ENCODE measurements at regions not wholly inside any gene's neighbourhood (a gene's known extent, or its start where the extent isn't known, plus 50 kb on each side); places are given as distances from the start of the nearest gene placed in this dataset.

- Histone ChIP-seq H4K20me1 (ENCODE audit: control insufficient read depth, insufficient read depth, insufficient read length) (no peaks in the 10 kb centered on the region), H2AFZ (ENCODE audit: low read length) (no peak overlapping the region), H2BK5ac (ENCODE audit: insufficient read length, low read length) (no peak overlapping the region), H3K56ac (ENCODE audit: insufficient read length, low read depth, low read length) (no peak overlapping the region), H4K8ac (replicated peaks; ENCODE audit: insufficient read length, low read depth, low read length) (no peak overlapping the region), H2BK15ac (ENCODE audit: low read depth, low read length) (no peak overlapping the region), H3K9me3 (ENCODE audit: control insufficient read depth, low read depth, low read length) (no peaks in the 10 kb centered on the region), H2BK120ac (ENCODE audit: low read depth, low read length, poor library complexity, severe bottlenecking) (no peak overlapping the region), H3K27me3 (ENCODE audit: insufficient read depth, low read length) (no peaks in the 10 kb centered on the region), H3K27ac (ENCODE audit: insufficient read length, low read depth, low read length) (no peak overlapping the region), H4K5ac (ENCODE audit: insufficient read length, low read depth, low read length) (no peak overlapping the region), H3K23me2 (ENCODE audit: insufficient read length, low read depth, low read length, poor library complexity, severe bottlenecking) (no peaks in the 10 kb centered on the region), H3K14ac (ENCODE audit: insufficient read depth, low read length) (no peak overlapping the region; the same call in 1 of the 2 replicates), H3K18ac (ENCODE audit: insufficient read length, low read depth, low read length) (no peak overlapping the region), H3K4me1 (ENCODE audit: insufficient read depth, low read length) (no peaks in the 10 kb centered on the region), H2BK12ac (ENCODE audit: insufficient read length, low read depth, low read length) (no peak overlapping the region), H3T11ph (ENCODE audit: low read length) (no peak overlapping the region), H3K79me2 (ENCODE audit: insufficient read depth, low read length) (no peaks in the 10 kb centered on the region), H3K4ac (ENCODE audit: low read depth, low read length) (no peak overlapping the region), H2AK5ac (ENCODE audit: insufficient read length, low read length) (no peak overlapping the region), H3K79me1 (ENCODE audit: insufficient read depth, low read depth, low read length, poor library complexity, severe bottlenecking) (no peaks in the 10 kb centered on the region), H2BK20ac (ENCODE audit: low read depth, low read length, poor library complexity, severe bottlenecking) (no peak overlapping the region), H3K9ac (ENCODE audit: extremely low read depth, insufficient read length, low read length) (no peak overlapping the region), H3K4me2 (ENCODE audit: insufficient read depth, insufficient read length, low read length) (no peak overlapping the region), H3K23ac (ENCODE audit: insufficient read length, low read depth, low read length) (no peak overlapping the region), H4K91ac (ENCODE audit: insufficient read length, low read depth, low read length) (no peak overlapping the region)
- TF ChIP-seq CTCF (conservative IDR thresholded peaks at IDR 0.05) = no peak
- H3K9me3 Mint-ChIP-seq = peaks cover 4 to 8% of the 10 kb centered on the region in 2 experiments; a peak in 4 of 5 replicates
- no peaks in the 10 kb centered on the region for H3K27me3 Mint-ChIP-seq (ENCODE audit: low read depth)
- H3K4me1 Mint-ChIP-seq = peaks cover 16% of the 10 kb centered on the region in 2 experiments
- DNase-seq = no peak
- no peak overlapping the region for H3K4me3 Mint-ChIP-seq
- no peak overlapping the region; a peak in 1 of 7 replicates for H3K27ac Mint-ChIP-seq
- H3K36me3 Mint-ChIP-seq (ENCODE audit: insufficient read depth in 1 of 3, low read depth in 3 of 3) = peaks cover 0 to 10% (median 4%) of the 10 kb centered on the region in 3 experiments; a peak in 4 of 7 replicates
Measured at GRCh38 chr13:63403733-63404132, 1988.1 kb upstream of the PCDH20 start.
